8988T (cell line): ENCODE measurements at regions not wholly inside any gene's neighbourhood (a gene's known extent, or its start where the extent isn't known, plus 50 kb on each side); places are given as distances from the start of the nearest gene placed in this dataset.
"Not testable (repeated sequence)": the region's sequence is repeated elsewhere in the genome, so short reads cannot be mapped to it uniquely, and the experiment has no call there.

Experiments used
- DNase-seq: peaks from one replicate; pipeline ENCODE4 v3.0.0; 2011

- no peak for DNase-seq
Measured at GRCh38 chr5:169531631-169532030, 51.9 kb upstream of the SPDL1 start.

- no peak for DNase-seq
Measured at GRCh38 chr5:169527863-169528262, 55.7 kb upstream of the SPDL1 start.

- no peak for DNase-seq
Measured at GRCh38 chr5:169527066-169527465, 56.5 kb upstream of the SPDL1 start.

GRCh38 chr5:169522851-169523250 lies 60.7 kb upstream of the SPDL1 start:
- no peak for DNase-seq

- no peak for DNase-seq
Measured at GRCh38 chr5:169521366-169521983, 62.1 kb upstream of the SPDL1 start.

GRCh38 chr5:169519358-169519757 lies 64.2 kb upstream of the SPDL1 start:
- DNase-seq: no peak

GRCh38 chr5:169518779-169519178 lies 64.8 kb upstream of the SPDL1 start:
- DNase-seq: not testable (repeated sequence)

- no peak for DNase-seq
Measured at GRCh38 chr5:169512385-169512784, 71.2 kb upstream of the SPDL1 start.

GRCh38 chr5:169511708-169512107 lies 71.9 kb upstream of the SPDL1 start:
- DNase-seq: no peak

GRCh38 chr5:169507051-169507450 lies 76.5 kb upstream of the SPDL1 start:
- no peak for DNase-seq

GRCh38 chr5:169503886-169504285 lies 79.7 kb upstream of the SPDL1 start:
- no peak for DNase-seq

- no peak for DNase-seq
Measured at GRCh38 chr5:169499990-169500505, 83.5 kb upstream of the SPDL1 start.

- no peak for DNase-seq
Measured at GRCh38 chr5:169496878-169497277, 86.7 kb upstream of the SPDL1 start.

GRCh38 chr5:169494941-169495548 lies 88.5 kb upstream of the SPDL1 start:
- DNase-seq: no peak

- DNase-seq: no peak
Measured at GRCh38 chr5:169494383-169494935, 89.1 kb upstream of the SPDL1 start.

GRCh38 chr5:169474226-169474625 lies 109.3 kb upstream of the SPDL1 start:
- DNase-seq: no peak

- no peak for DNase-seq
Measured at GRCh38 chr5:169472544-169472943, 111.0 kb upstream of the SPDL1 start.

GRCh38 chr5:169471021-169471420 lies 112.6 kb upstream of the SPDL1 start:
- DNase-seq: no peak

- no peak for DNase-seq
Measured at GRCh38 chr5:169467041-169467771, 116.4 kb upstream of the SPDL1 start.

- DNase-seq: no peak
Measured at GRCh38 chr5:169460896-169461295, 122.7 kb upstream of the SPDL1 start.

GRCh38 chr5:169460123-169460522 lies 123.5 kb upstream of the SPDL1 start:
- DNase-seq: no peak

GRCh38 chr5:169458221-169458620 lies 125.4 kb upstream of the SPDL1 start:
- DNase-seq: no peak

- no peak for DNase-seq
Measured at GRCh38 chr5:169450464-169450863, 133.1 kb upstream of the SPDL1 start.

- no peak for DNase-seq
Measured at GRCh38 chr5:169448826-169449225, 134.7 kb upstream of the SPDL1 start.
